ENCODE measurements at regions not wholly inside any gene's neighbourhood (a gene's known extent, or its start where the extent isn't known, plus 50 kb on each side); places are given as distances from the start of the nearest gene placed in this dataset.

- DNase-seq = no peak
Measured at GRCh38 chr6:33862536-33862935, 58.7 kb upstream of the MLN start.

GRCh38 chr6:33861722-33862121, 57.9 kb upstream of the MLN start:
- DNase-seq = no peak

- no peak for DNase-seq
Measured at GRCh38 chr6:33860706-33861474, 57.1 kb upstream of the MLN start.

- DNase-seq = no peak
Measured at GRCh38 chr6:33860006-33860405, 56.2 kb upstream of the MLN start.

GRCh38 chr6:33858804-33859505, 55.2 kb upstream of the MLN start:
- no peak for DNase-seq

GRCh38 chr6:33857932-33858475, 54.2 kb upstream of the MLN start:
- DNase-seq = no peak

- no peak for DNase-seq
Measured at GRCh38 chr6:33857093-33857931, 53.5 kb upstream of the MLN start.

GRCh38 chr6:33856655-33857054, 52.9 kb upstream of the MLN start:
- DNase-seq = peak; percentile 86

- no peak for DNase-seq
Measured at GRCh38 chr6:33856031-33856590, 52.3 kb upstream of the MLN start.

GRCh38 chr6:33854572-33855030, 50.8 kb upstream of the MLN start:
- DNase-seq = no peak

- DNase-seq = no peak
Measured at GRCh38 chr6:33853736-33854135, 49.9 kb upstream of the MLN start.

All from activated CD8-positive, alpha-beta memory T cell treated with anti-CD3 and anti-CD28 coated beads, Interleukin-2, amount 50 U/mL, for 48 hours (primary cell).